Middle frontal gyrus (tissue), 1 donor: ENCODE measurements at regions not wholly inside any gene's neighbourhood (a gene's known extent, or its start where the extent isn't known, plus 50 kb on each side); places are given as distances from the start of the nearest gene placed in this dataset.
"Not testable (repeated sequence)": the region's sequence is repeated elsewhere in the genome, so short reads cannot be mapped to it uniquely, and the experiment has no call there.

Source experiments
- DNase-seq: peaks from one replicate; pipeline ENCODE4 v3.0.0-alpha.2; 2015; ENCODE audit warnings: low spot score; ENCODE audit errors: extremely low spot score

DNA sequence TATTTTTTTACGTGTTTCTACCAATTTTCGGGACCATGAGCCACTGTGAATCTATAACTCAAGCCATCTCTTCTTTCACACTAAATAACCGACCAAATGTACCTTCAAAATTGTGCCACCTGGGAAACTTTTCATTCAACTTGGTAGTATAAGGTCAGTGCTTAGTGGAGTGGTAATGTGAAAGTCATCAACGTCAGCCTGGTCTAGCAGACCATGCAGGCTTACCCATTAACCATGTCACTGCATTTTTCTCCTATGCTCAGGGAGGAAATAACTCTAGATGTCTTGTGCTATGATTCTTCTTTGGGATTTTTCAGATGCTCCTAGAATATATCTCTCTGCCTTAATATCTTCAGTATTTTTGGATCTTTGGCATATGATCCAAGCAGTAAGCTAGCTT lies 1075.4 kb upstream of the POT1 start:
- DNase-seq, result no peak

DNA sequence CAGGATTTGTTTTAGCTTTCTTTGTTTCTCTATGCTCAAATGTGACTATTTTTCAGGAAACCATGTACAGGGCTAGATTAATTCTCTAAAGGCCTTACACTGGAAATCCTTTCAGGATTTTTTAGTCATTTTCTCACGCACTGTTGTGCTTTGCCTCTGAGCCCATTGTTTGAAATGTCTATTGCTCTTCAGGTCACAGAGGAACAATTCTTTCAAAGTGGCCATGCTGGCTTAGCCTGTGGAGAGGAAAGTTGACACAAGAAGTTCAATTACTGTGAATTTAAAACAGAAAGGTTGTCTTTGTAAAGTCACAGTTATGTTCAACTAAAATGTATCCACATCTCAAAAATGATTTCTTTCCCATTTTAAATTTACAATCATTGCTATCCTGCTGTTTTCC lies 1071.7 kb upstream of the POT1 start:
- no peak for DNase-seq

DNA sequence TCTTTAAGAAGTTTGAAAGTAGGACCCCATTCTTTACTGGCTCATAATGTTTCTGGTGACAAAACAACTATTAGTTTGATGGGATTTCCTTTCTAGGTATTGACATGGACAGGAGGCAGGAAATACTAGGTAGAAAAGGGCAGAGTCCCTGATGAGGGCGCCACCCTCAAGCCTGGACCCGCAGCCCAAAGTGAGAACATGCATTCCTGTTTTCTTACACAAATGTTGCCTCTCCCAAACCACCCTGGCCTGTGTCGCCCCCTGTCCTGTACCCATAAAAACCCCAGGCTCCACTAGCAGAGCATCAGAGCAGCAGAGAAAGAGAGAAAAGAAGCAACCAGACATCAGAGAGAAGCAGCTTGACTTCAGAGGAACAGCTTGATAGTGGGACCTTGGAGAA lies 1055.2 kb upstream of the POT1 start:
- no peak for DNase-seq

- no peak for DNase-seq
Observed at GRCh38 chr7:125971656-125972055, 1042.0 kb upstream of the POT1 start.

- DNase-seq, result no peak
Observed at GRCh38 chr7:125966278-125967048, 1036.8 kb upstream of the POT1 start.

DNA sequence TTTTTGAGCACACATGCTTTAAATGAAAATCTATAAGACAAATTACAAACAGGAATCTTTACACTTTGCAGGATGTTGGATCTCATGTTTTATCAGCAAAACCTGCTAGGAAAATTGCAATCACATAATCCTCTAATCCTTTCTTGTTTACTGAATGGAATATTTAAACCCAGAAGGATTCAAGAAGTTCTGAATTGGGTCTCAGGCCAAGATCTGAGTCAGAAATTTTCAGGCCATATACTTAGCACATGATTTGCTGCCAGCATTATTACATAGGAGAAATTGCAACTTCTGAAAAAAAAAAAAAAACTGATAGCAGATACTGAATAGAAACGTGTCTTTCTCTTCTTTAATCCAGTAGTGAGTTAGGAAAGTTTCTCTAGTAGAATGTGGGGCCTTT lies 1005.3 kb upstream of the POT1 start:
- no peak for DNase-seq

GRCh38 chr7:125934539-125934938 lies 1004.9 kb upstream of the POT1 start:
- no peak for DNase-seq

DNA sequence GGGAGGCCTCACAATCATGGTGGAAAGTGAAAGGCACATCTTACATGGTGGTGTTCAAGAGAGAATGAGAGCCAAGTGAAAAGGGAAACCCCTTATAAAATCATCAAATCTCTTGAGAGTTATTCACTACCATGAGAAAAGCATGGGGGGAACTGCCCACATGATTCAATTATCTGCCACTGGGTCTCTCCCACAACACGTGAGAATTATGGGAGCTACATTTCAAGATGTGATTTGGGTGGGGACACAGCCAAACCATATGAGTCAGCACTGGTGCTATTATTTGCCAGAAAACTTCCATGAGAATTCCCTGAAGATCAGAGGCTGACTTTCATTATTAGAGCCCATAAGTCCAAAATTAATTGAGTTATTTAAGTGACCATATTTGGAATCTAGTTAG lies 1001.2 kb upstream of the POT1 start:
- DNase-seq, result no peak

DNA sequence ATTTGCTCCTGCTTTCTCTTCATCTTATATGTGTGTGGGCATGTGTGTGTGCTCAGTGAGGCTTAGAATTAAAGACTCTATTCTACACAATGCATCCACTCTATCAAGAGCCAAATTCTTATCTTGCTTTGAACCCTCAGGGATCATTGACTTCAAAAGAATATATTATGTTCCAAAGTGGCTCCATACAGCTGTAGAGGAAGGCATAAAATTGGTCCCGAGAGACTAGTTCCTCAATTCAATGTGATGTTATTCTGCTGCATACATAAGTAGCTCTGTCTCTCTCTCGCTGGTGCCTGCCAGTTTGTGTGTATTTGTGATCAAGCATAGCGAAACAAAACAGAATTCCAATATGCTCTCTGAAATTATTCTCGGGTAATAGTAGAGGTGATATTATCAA lies 997.9 kb upstream of the POT1 start:
- no peak for DNase-seq

GRCh38 chr7:125926621-125927020 lies 997.0 kb upstream of the POT1 start:
- no peak for DNase-seq

- no peak for DNase-seq
Observed at GRCh38 chr7:125924037-125924436, 994.4 kb upstream of the POT1 start.

DNA sequence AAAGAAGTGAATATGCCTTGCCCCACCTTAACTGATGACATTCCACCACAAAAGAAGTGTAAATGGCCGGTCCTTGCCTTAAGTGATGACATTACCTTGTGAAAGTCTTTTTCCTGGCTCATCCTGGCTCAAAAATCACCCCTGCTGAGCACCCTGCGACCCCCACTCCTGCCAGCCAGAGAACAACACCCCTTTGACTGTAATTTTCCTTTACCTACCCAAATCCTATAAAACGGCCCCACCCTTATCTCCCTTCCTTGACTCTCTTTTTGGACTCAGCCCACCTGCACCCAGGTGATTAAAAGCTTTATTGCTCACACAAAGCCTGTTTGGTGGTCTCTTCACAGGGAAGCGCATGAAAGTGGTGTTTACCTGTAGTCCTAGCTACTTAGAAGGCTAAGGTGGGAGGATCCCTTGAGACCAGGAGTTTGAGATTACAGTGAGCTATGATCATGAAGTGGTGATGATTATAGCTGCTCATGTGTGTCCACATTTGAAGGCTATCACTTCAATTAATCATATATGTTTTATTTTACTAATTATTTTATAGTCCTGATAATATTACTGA lies 985.8 kb upstream of the POT1 start:
- DNase-seq, result not testable (repeated sequence)

DNA sequence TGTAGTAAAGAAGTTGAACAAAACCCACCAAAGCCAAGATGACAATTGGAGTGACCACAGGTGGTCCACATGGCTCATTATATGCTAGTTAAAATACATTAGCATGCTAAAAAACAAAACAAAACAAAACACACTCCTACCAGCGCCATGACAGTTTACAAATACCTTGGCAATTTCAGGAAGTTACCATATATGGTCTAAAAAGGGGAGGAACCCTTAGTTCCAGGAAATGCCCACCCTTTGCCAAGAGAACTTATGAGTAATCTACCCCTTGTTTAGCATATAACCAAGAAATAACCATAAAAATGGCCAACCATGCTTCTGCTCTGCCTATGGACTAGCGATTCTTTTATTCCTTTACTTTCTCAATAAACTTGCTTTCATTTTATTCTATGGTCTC lies 979.1 kb upstream of the POT1 start:
- no peak for DNase-seq

DNA sequence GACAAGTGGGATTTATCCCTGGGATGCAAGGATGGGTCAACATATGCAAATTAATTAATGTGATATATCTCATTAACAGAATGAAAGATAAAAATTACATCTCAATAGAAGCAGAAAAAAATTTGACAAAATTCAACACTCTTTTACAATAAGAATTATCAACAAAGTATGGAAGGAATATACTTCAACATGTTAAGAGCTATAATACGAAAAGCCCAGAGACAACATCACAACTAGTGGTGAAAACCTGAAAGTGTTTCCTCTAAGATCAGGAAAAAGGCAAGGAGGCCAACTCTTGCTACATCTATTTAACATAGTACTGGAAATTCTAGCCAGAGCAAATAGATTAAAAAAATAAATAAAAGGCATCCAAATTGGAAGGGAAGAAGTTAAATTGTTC lies 970.0 kb upstream of the POT1 start:
- no peak for DNase-seq

DNA sequence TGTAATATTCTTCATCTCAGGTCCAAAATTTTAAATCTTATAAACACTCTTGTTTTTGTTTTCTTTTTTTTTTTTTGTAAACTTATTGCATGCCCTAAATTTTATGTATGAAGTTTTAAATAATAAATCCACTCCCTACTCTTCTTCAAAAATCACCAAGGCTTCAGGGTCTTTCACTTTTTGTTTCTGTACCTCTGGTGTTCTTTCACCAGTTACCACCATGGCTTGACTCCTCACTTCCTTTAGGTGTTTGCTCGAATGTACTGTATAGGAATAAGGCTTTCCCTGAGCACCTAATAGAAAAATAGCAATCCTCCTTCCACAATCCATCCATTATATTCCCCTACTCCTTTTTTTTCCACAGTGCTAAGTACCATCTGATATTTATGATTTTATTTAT lies 962.8 kb upstream of the POT1 start:
- DNase-seq, result no peak

GRCh38 chr7:125878988-125879387 lies 949.4 kb upstream of the POT1 start:
- DNase-seq, result no peak

GRCh38 chr7:125878235-125878956 lies 948.8 kb upstream of the POT1 start:
- DNase-seq, result no peak

- DNase-seq, result no peak
Observed at GRCh38 chr7:125877246-125877645, 947.6 kb upstream of the POT1 start.

GRCh38 chr7:125876431-125876830 lies 946.8 kb upstream of the POT1 start:
- no peak for DNase-seq

DNA sequence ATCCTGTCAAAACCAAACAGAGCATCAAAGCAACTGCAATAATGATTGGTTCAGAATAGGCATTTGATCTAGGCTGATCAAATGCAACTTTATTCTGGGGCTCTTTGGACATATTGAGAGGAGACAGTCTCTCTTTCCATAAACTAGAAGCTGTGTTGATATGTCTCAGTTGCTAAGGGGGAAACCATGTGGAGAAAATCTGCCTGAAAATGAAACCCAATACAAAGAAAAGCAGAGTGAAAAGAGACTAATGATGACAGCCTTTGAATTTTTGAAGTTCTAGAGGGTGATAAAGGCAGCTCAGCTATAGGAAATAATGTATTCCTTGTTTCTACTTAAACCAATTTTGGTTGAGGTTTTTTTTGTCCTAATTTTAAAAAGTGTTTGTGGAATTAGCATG lies 941.8 kb upstream of the POT1 start:
- DNase-seq, result no peak

DNA sequence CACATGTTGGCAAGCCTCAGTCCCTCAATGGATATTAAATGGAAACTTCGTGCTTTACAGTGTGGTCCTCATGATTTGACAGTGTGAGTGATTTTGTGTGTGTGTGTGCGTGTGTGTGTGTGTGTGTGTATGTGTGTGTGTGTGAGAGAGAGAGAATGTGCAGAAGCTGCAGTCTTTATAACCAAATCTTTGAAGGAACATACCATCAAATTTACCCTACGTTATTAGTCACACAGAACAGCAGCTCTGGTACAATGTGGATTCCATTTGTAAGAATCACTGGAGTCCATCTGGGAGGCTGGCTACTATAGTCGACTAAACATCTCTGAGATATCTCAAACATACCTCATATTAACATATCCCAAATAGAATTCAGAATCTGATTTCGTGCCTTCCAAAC lies 928.0 kb upstream of the POT1 start:
- DNase-seq, result no peak

DNA sequence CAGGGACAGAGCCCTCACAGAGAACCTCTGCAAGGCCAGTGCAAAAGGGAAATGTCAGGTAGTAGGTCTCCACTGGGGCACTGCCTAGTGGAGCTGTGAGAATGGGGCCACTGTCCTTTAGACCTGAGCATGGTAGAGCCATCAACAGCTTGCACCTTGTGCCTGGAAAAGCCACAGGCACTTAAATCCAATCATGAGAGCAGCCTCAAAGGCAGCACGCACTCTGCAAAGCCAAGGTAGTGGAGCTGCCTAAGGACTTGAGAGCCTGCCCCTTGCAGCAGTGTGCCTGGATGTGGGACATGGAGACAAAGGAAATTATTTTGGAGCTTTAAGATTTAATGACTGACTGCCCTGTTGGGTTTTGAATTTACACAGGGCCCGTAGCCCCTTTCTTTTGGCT lies 918.5 kb upstream of the POT1 start:
- no peak for DNase-seq

GRCh38 chr7:125847692-125848091 lies 918.1 kb upstream of the POT1 start:
- DNase-seq, result no peak
